ENCODE measurements at regions not wholly inside any gene's neighbourhood (a gene's known extent, or its start where the extent isn't known, plus 50 kb on each side); places are given as distances from the start of the nearest gene placed in this dataset.

DNA sequence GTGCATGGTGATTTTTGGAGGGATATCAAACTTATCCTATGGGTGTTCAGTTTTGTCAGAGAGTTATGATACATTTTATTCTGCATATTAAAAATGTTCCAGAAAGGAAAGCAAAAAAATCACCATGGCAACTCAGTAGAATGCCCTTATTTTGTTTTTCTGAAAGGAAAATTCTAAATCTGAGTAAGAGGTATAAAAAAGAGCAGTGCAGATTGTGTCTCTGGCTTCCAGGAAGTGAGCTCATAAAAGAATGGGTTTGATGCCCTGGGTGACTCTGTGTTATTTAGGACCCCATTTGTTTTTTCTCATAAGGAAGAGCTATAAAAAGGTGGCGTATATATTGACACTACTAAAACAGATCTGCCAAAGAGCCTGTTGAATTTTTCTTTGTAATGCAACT is 128.8 kb downstream of the UCHL1 start:
- no peak overlapping the region for H3K27ac ChIP-seq
- TF ChIP-seq, protein P1, sequence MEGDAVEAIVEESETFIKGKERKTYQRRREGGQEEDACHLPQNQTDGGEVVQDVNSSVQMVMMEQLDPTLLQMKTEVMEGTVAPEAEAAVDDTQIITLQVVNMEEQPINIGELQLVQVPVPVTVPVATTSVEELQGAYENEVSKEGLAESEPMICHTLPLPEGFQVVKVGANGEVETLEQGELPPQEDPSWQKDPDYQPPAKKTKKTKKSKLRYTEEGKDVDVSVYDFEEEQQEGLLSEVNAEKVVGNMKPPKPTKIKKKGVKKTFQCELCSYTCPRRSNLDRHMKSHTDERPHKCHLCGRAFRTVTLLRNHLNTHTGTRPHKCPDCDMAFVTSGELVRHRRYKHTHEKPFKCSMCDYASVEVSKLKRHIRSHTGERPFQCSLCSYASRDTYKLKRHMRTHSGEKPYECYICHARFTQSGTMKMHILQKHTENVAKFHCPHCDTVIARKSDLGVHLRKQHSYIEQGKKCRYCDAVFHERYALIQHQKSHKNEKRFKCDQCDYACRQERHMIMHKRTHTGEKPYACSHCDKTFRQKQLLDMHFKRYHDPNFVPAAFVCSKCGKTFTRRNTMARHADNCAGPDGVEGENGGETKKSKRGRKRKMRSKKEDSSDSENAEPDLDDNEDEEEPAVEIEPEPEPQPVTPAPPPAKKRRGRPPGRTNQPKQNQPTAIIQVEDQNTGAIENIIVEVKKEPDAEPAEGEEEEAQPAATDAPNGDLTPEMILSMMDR (IDR thresholded peaks at IDR 0.05) = no peak
- TF ChIP-seq ZFX (IDR thresholded peaks at IDR 0.05; ENCODE audit: borderline replicate concordance) = no peak

DNA sequence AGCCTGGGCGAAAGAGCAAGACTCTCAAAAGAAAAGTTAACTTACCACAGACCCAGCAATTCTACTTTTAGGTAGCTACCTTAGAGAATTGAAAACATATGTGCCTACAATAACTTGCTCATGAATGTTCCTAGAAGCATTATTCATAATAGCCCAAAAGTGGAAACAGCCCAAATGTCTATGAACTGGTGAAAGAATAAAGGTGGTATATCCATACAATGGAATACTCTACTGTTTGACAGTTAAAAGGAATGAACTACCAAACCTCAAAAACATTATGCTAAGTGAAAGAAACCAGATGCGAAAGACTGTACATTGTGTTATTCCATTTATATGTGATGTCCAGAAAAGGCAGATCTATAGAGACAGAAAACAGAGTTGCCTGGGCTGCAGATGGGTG is 131.4 kb downstream of the UCHL1 start:
- TF ChIP-seq, protein P1 (IDR thresholded peaks at IDR 0.05) = no peak
- no peak for TF ChIP-seq ZFX (IDR thresholded peaks at IDR 0.05; ENCODE audit: borderline replicate concordance)
- H3K27ac ChIP-seq = no peak overlapping the region

DNA sequence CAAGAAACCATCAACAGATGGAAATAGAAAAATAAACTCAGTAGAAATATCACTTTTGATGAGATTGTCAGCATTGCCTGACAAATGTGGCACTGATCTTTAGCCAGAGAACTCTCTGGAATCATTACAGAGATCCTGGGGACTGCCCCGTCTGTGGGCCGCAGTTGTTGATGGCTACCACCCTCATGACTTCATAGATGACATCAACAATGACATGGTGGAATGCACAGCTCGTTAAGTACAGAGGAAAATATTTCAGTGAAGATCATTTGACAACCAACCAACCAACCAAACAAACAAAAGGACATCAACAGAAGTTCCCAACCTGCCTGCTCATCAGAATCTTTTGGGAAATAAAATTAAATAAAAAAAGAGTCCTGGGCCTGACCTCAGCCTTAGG is 132.6 kb downstream of the UCHL1 start:
- H3K27ac ChIP-seq = no peak overlapping the region
- no peak for TF ChIP-seq ZFX (IDR thresholded peaks at IDR 0.05; ENCODE audit: borderline replicate concordance)
- TF ChIP-seq, protein P1 (IDR thresholded peaks at IDR 0.05) = no peak

DNA sequence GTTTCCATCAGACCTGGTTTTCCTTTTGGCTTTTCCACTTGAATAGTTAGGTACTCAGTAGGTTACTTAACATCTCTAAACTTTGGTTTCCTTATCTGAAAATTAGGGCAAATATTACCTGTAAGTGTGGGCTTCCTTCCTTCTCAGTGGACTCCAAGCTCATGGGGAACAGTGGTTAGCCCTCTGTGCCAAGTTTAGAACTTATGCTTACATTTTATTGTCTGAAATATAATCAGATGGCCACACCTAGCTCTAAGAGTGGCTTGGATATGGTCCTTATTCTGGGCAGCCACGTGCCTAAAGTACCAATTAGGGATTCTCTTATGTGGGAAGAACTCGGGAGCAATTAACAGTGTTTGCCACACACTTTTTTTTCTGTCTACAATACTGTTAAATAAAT is 133.9 kb downstream of the UCHL1 start:
- no peak for TF ChIP-seq ZFX (IDR thresholded peaks at IDR 0.05; ENCODE audit: borderline replicate concordance)
- TF ChIP-seq, protein P1 (IDR thresholded peaks at IDR 0.05) = no peak
- H3K27ac ChIP-seq = no peak overlapping the region

DNA sequence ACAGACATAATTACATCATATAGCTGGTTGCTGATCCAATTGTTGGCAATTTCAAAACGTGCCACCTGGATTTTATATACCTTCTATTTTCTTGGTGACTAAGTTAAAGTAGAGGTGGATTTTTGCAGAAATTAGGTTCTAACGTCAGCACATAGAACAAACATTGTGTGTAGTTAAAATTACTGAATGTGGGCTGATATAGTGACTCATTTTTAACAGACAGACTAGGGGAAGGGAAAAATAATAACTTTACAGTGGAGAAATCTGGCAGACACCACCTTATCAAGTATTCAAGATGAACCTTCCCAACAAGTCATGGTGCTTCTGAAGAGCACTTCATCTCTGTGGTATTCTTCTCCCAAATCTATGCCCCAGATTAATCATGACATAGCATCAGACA is 134.5 kb downstream of the UCHL1 start:
- no peak for TF ChIP-seq ZFX (IDR thresholded peaks at IDR 0.05; ENCODE audit: borderline replicate concordance)
- TF ChIP-seq, protein P1 (IDR thresholded peaks at IDR 0.05) = no peak
- H3K27ac ChIP-seq = no peak overlapping the region

DNA sequence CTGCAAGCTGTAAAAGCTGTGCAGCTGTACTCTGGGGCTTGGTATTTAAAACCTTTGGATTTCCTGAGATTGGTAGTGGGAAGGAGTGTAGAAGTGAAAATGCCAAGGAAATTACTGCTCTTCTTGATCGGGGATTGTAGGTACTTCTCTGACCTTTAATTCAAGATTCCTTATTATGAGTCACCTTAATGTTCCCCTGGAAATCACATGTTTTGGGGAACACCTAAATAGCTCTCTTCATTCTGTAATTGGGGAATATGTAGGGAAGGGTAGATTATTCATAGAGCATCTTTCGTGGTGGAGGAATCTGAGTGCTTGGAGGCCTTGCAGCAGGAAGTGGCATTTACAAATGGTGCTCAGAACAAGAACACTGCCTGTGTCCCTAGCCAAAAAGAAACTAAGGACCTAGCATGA is 137.8 kb downstream of the UCHL1 start:
- TF ChIP-seq, protein P1 (IDR thresholded peaks at IDR 0.05) = no peak
- TF ChIP-seq ZFX (IDR thresholded peaks at IDR 0.05; ENCODE audit: borderline replicate concordance) = no peak
- no peak overlapping the region for H3K27ac ChIP-seq

DNA sequence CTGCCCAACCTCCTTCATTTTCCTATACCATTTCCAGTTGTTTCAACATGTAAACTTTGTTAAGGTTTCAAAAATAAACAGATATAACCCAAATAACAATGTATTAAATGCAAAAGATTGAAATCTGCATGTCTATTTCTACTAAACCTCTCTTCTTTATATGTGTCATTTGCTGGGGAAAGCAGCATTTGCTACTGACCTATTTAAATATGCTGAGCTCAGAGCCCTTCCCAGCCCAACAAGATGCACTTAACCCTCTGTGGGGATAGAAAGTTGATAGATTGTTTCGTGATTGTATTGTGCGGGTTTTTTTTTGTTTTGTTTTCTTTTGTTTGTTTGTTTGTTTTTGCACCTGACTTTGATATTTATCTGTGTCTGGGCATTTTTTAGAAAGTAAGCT is 139.5 kb downstream of the UCHL1 start:
- no peak overlapping the region for H3K27ac ChIP-seq
- no peak for TF ChIP-seq ZFX (IDR thresholded peaks at IDR 0.05; ENCODE audit: borderline replicate concordance)
- TF ChIP-seq, protein P1 (IDR thresholded peaks at IDR 0.05) = no peak
